B cell (primary cell): ENCODE measurements at regions not wholly inside any gene's neighbourhood (a gene's known extent, or its start where the extent isn't known, plus 50 kb on each side); places are given as distances from the start of the nearest gene placed in this dataset.

Experiments used
- ATAC-seq: fragments of 200-7000 bp; cut with Tn5 transposase; one replicate; pipeline ENCODE4 v1.10.0; 2021; ENCODE audit warnings: low read depth, mild to moderate bottlenecking, moderate number of reproducible peaks, moderate library complexity
- CTCF ChIA-PET: fragments of 350-600 bp; sonication (Branson Sonifier 250); formaldehyde crosslinking; loops from one replicate; lab custom pipeline; 2021; ENCODE audit warnings: antibody characterized with exemption, inconsistent platforms; lab: Charles Lee
- POLR2A ChIA-PET: fragments of 350-600 bp; sonication (Branson Sonifier 250); formaldehyde crosslinking; loops from one replicate; lab custom pipeline; 2021; ENCODE audit warnings: antibody characterized with exemption; lab: Charles Lee
- DNase-seq: peaks from one replicate; pipeline ENCODE4 v3.0.0; 2013
- H2AFZ ChIP-seq: 2 replicates; pipeline ENCODE4 v1.6.1; 2012; ENCODE audit warnings: mild to moderate bottlenecking, low read depth, low read length; ENCODE audit not compliant: insufficient read depth, poor library complexity, severe bottlenecking
- H3K27ac ChIP-seq, 2 donors: 1 replicate in 1 of 2; 2 replicates in 1 of 2; pipeline ENCODE4 v1.5.1; 2012 to 2013; ENCODE audit warnings: low read length in 2 of 2, mild to moderate bottlenecking in 2 of 2, moderate library complexity in 1 of 2
- H3K27me3 ChIP-seq, 4 experiments: fragments of 200-600 bp in 1 of 4; sonication (generic) in 1 of 4; replicated peaks in 1 of 4; 1 replicate in 2 of 4; 2 replicates in 2 of 4; pipeline versions ENCODE4 v1.6.1 to v1.7.0; 2013 to 2016; ENCODE audit warnings: low read length in 3 of 4, mild to moderate bottlenecking in 2 of 4, mixed read lengths in 1 of 4, moderate library complexity in 1 of 4; ENCODE audit not compliant: insufficient read depth in 4 of 4, control insufficient read depth in 3 of 4; ENCODE audit errors: control extremely low read depth in 1 of 4
- H3K36me3 ChIP-seq, 2 experiments: replicated peaks in 1 of 2; 1 replicate in 1 of 2; 2 replicates in 1 of 2; pipeline versions ENCODE4 v1.6.1 to v1.7.1; 2013; ENCODE audit warnings: low read length in 1 of 2; ENCODE audit not compliant: insufficient read depth in 2 of 2, control insufficient read depth in 1 of 2; ENCODE audit errors: control extremely low read depth in 1 of 2, extremely low read depth in 1 of 2
- H3K4me1 ChIP-seq, 2 donors: fragments of 200-600 bp in 1 of 2; sonication (generic) in 1 of 2; 1 replicate in 1 of 2; 2 replicates in 1 of 2; pipeline versions ENCODE4 v1.5.1 to v1.6.1; 2013 to 2017; ENCODE audit warnings: low read length in 2 of 2; ENCODE audit not compliant: control insufficient read depth in 2 of 2, insufficient read depth in 2 of 2
- H3K4me2 ChIP-seq: replicated peaks from 2 replicates; pipeline ENCODE3; 2012; ENCODE audit warnings: mild to moderate bottlenecking, low read depth, low read length; ENCODE audit not compliant: poor library complexity, severe bottlenecking
- H3K4me3 ChIP-seq, 5 experiments: fragments of 200-600 bp in 1 of 5; sonication (generic) in 1 of 5; 1 replicate in 3 of 5; 2 replicates in 2 of 5; pipeline versions ENCODE4 v1.5.1 to v1.7.0; 2011 to 2016; ENCODE audit warnings: low read length in 4 of 5, mild to moderate bottlenecking in 4 of 5, low read depth in 2 of 5, control low read depth in 1 of 5, moderate library complexity in 1 of 5; ENCODE audit not compliant: insufficient read depth in 1 of 5; ENCODE audit errors: control extremely low read depth in 1 of 5, extremely low read depth in 1 of 5
- H3K79me2 ChIP-seq: fragments of 200-600 bp; sonication (generic); one replicate; pipeline ENCODE4 v1.6.0; 2016; ENCODE audit warnings: low read length; ENCODE audit not compliant: control insufficient read depth, insufficient read depth
- H3K9ac ChIP-seq: fragments of 200-600 bp; sonication (generic); 2 replicates; pipeline ENCODE4 v1.6.1; 2017; ENCODE audit warnings: mild to moderate bottlenecking, low read length, moderate library complexity
- H3K9me3 ChIP-seq, 3 donors: one replicate each; pipeline versions ENCODE4 v1.6.1 to v1.7.1; 2013; ENCODE audit warnings: low read length in 2 of 3; ENCODE audit not compliant: control insufficient read depth in 2 of 3, insufficient read depth in 1 of 3; ENCODE audit errors: control extremely low read depth in 1 of 3
- H4K20me1 ChIP-seq: 2 replicates; pipeline ENCODE4 v1.6.0; 2012; ENCODE audit warnings: mild to moderate bottlenecking, low read length; ENCODE audit not compliant: insufficient read depth, control insufficient read depth, poor library complexity, severe bottlenecking
- H3K27ac Mint-ChIP-seq: one replicate; pipeline ENCODE4 v1.8.0; 2021; ENCODE audit warnings: mixed read lengths
- H3K27me3 Mint-ChIP-seq: one replicate; pipeline ENCODE4 v1.8.0; 2021; ENCODE audit warnings: mixed read lengths
- H3K4me1 Mint-ChIP-seq: one replicate; pipeline ENCODE4 v1.8.0; 2021; ENCODE audit warnings: mixed read lengths
- H3K4me3 Mint-ChIP-seq: one replicate; pipeline ENCODE4 v1.8.0; 2021; ENCODE audit warnings: mixed read lengths
- H3K9me3 Mint-ChIP-seq: one replicate; pipeline ENCODE4 v1.8.0; 2022; ENCODE audit warnings: mixed read lengths; ENCODE audit not compliant: insufficient read depth
- EZH2 ChIP-seq: IDR thresholded peaks from 2 replicates; pipeline ENCODE4 v1.6.1; 2012; ENCODE audit warnings: borderline replicate concordance, low read depth, mild to moderate bottlenecking, moderate library complexity, low read length; ENCODE audit not compliant: insufficient read depth, poor library complexity, severe bottlenecking
- WGBS: methylation state at CpG from one replicate; pipeline ENCODE4 v1.1.5; 2013; ENCODE audit warnings: missing lambda C conversion rate; ENCODE audit not compliant: insufficient coverage; 5-methylcytosine and 5-hydroxymethylcytosine counted together
- intact Hi-C: fragments of 100-400 bp; cut with micrococcal nuclease; formaldehyde crosslinking; loops from one replicate; pipeline ENCODE4 v1.10.0; 2022
- TF ChIP-seq, protein P1 (sequence below): fragments of 200-600 bp; IDR thresholded peaks from one replicate; pipeline ENCODE4 v1.8.0; 2022; ENCODE audit warnings: antibody characterized with exemption, mild to moderate bottlenecking

DNA sequence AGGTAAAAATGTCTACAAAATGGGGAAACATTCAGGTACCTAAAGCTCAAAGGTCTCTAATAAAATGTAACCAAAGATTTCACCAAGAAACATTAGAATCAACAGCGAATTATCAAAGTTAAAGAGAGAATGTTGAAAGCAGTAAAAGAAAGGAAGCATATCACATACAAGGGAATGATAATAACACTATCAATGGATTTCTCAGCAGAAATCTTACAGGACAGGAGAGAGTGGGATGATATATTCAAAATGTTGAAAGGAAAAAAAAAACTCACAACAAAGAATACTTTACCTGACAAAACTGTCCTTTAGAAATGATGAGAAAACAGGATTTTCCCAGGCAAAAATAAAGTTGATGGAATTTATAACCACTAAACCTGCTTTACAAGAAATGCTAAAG, 591.2 kb upstream of the POU3F3 start:
- Mint-ChIP-seq H3K9me3 (peaks cover 23% of the 10 kb centered on the region), H3K4me3 (no peak overlapping the region), H3K27me3 (no peaks in the 10 kb centered on the region), H3K27ac (no peak overlapping the region), H3K4me1 (no peaks in the 10 kb centered on the region)
- no CpG with 5 or more reads among the region's 1 CpG for WGBS
- no peaks in the 10 kb centered on the region for H3K79me2 ChIP-seq
- peaks cover 0 to 27% (median 22%) of the 10 kb centered on the region in 3 donors for H3K9me3 ChIP-seq
- POLR2A ChIA-PET = no interaction called here
- no peak overlapping the region for H3K9ac ChIP-seq
- TF ChIP-seq, protein P1, sequence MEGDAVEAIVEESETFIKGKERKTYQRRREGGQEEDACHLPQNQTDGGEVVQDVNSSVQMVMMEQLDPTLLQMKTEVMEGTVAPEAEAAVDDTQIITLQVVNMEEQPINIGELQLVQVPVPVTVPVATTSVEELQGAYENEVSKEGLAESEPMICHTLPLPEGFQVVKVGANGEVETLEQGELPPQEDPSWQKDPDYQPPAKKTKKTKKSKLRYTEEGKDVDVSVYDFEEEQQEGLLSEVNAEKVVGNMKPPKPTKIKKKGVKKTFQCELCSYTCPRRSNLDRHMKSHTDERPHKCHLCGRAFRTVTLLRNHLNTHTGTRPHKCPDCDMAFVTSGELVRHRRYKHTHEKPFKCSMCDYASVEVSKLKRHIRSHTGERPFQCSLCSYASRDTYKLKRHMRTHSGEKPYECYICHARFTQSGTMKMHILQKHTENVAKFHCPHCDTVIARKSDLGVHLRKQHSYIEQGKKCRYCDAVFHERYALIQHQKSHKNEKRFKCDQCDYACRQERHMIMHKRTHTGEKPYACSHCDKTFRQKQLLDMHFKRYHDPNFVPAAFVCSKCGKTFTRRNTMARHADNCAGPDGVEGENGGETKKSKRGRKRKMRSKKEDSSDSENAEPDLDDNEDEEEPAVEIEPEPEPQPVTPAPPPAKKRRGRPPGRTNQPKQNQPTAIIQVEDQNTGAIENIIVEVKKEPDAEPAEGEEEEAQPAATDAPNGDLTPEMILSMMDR = no peak
- no peak for TF ChIP-seq EZH2
- no peaks in the 10 kb centered on the region for H3K4me1 ChIP-seq
- H3K4me3 ChIP-seq = no peak overlapping the region
- no peak for ATAC-seq
- CTCF ChIA-PET = no interaction called here
- H4K20me1 ChIP-seq = no peaks in the 10 kb centered on the region
- H2AFZ ChIP-seq = no peak overlapping the region
- H3K36me3 ChIP-seq = no peaks in the 10 kb centered on the region
- no peak for DNase-seq
- H3K27me3 ChIP-seq = no peaks in the 10 kb centered on the region
- H3K27ac ChIP-seq = no peak overlapping the region
- intact Hi-C loops = no loop called here
- H3K4me2 ChIP-seq = no peak overlapping the region

DNA sequence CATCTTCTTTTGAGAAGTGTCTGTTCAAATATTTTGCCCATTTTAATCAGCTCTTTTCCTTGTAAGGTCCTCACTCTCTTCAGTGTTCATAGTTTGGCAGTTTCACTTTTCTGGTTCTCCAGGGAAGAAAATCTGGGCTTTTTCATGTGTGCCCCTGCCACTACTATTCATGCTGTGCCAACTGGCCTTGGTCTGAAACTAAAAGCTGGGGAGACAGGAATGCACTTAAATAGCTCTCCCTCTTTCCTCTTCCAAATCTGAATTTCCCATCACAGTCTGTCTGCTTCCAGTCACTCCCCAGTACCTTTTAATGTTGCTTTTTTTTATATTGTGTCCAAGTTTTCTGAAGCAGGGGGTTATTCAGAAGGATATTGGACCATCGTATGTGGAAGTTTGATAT, 574.3 kb upstream of the POU3F3 start:
- H3K27me3 Mint-ChIP-seq = no peaks in the 10 kb centered on the region

More for the DNA sequence above, 574.3 kb upstream of the POU3F3 start:
- no peaks in the 10 kb centered on the region for H4K20me1 ChIP-seq
- H3K9me3 Mint-ChIP-seq = peaks cover 2% of the 10 kb centered on the region
- no peaks in the 10 kb centered on the region for H3K4me1 ChIP-seq
- POLR2A ChIA-PET = no interaction called here
- intact Hi-C loops = no loop called here
- WGBS = no CpG with 5 or more reads among the region's 1 CpG
- H3K27me3 ChIP-seq = no peaks in the 10 kb centered on the region
- TF ChIP-seq EZH2 = no peak
- TF ChIP-seq, protein P1 = no peak
- no peak overlapping the region for H2AFZ ChIP-seq
- H3K4me2 ChIP-seq = no peak overlapping the region
- no peak overlapping the region for H3K9ac ChIP-seq
- H3K36me3 ChIP-seq = no peaks in the 10 kb centered on the region
- no peak overlapping the region for H3K4me3 Mint-ChIP-seq
- no peak overlapping the region for H3K27ac ChIP-seq
- H3K79me2 ChIP-seq = no peaks in the 10 kb centered on the region
- CTCF ChIA-PET = no interaction called here
- H3K9me3 ChIP-seq = no peaks in the 10 kb centered on the region
- H3K4me3 ChIP-seq = no peak overlapping the region
- DNase-seq (no peak), ATAC-seq (no peak)
- H3K27ac Mint-ChIP-seq = no peak overlapping the region
- H3K4me1 Mint-ChIP-seq = no peaks in the 10 kb centered on the region
